Astrocyte of the spinal cord (primary cell): ENCODE measurements at regions not wholly inside any gene's neighbourhood (a gene's known extent, or its start where the extent isn't known, plus 50 kb on each side); places are given as distances from the start of the nearest gene placed in this dataset.

Experiments
- DNase-seq: peaks from one replicate; pipeline ENCODE4 v3.0.0; 2011; ENCODE audit warnings: low read depth, low spot score
- H3K4me3 ChIP-seq: 2 replicates; pipeline ENCODE4 v1.5.1; 2011; ENCODE audit warnings: low read depth, mild to moderate bottlenecking, low read length, moderate library complexity
- CTCF ChIP-seq: IDR thresholded peaks from 2 replicates; pipeline ENCODE4 v1.5.1; 2012; ENCODE audit warnings: low read depth, mild to moderate bottlenecking, low read length, inconsistent platforms
- in situ Hi-C: cut with HindIII; loops from 2 replicates; pipeline ENCODE4 v1.10.0; 2017; ENCODE audit warnings: low sequenced_read_pairs

GRCh38 chr5:114221807-114222206 lies 140.1 kb upstream of the KCNN2 start:
- H3K4me3 ChIP-seq: no peak overlapping the region
- TF ChIP-seq CTCF: no peak
- in situ Hi-C loops: no loop called here
- no peak for DNase-seq

GRCh38 chr5:114223866-114224265 lies 138.0 kb upstream of the KCNN2 start:
- TF ChIP-seq CTCF: peak; percentile 29
- in situ Hi-C loops: no loop called here
- DNase-seq: peak; percentile 3
- no peak overlapping the region for H3K4me3 ChIP-seq

GRCh38 chr5:114237766-114238165 lies 124.1 kb upstream of the KCNN2 start:
- H3K4me3 ChIP-seq: no peak overlapping the region
- in situ Hi-C loops: no loop called here
- DNase-seq: peak; percentile 73
- TF ChIP-seq CTCF: no peak

GRCh38 chr5:114238771-114239313 lies 123.0 kb upstream of the KCNN2 start:
- DNase-seq: no peak
- in situ Hi-C loops: no loop called here

GRCh38 chr5:114243281-114243971 lies 118.4 kb upstream of the KCNN2 start:
- TF ChIP-seq CTCF: no peak
- no peak overlapping the region for H3K4me3 ChIP-seq
- peak; percentile 69 for DNase-seq
- in situ Hi-C loops: no loop called here

More at GRCh38 chr5:114238771-114239313, 123.0 kb upstream of the KCNN2 start:
- no peak overlapping the region for H3K4me3 ChIP-seq
- no peak for TF ChIP-seq CTCF

- in situ Hi-C loops: no loop called here
- no peak for TF ChIP-seq CTCF
- no peak overlapping the region for H3K4me3 ChIP-seq
- no peak for DNase-seq
Observed at GRCh38 chr5:114243972-114244317, 117.9 kb upstream of the KCNN2 start.
